AG04450 (cell line): ENCODE measurements at regions not wholly inside any gene's neighbourhood (a gene's known extent, or its start where the extent isn't known, plus 50 kb on each side); places are given as distances from the start of the nearest gene placed in this dataset.
"Not testable (repeated sequence)": the region's sequence is repeated elsewhere in the genome, so short reads cannot be mapped to it uniquely, and the experiment has no call there.

Source experiments
- CTCF ChIA-PET: fragments of 300-600, 350-600 bp; formaldehyde crosslinking; extraction: SDS; loops from one replicate; lab custom pipeline; 2022; ENCODE audit warnings: antibody characterized with exemption, inconsistent platforms; lab: Charles Lee
- POLR2A ChIA-PET: fragments of 350-600 bp; formaldehyde crosslinking; extraction: SDS; loops from one replicate; lab custom pipeline; 2021; ENCODE audit warnings: antibody characterized with exemption, inconsistent platforms; lab: Yijun Ruan, JAX
- DNase-seq: peaks from one replicate; pipeline ENCODE4 v3.0.0-alpha.2; 2011; ENCODE audit warnings: low read depth, low spot score
- H3K27ac ChIP-seq: one replicate; pipeline ENCODE4 v1.5.1; 2012; ENCODE audit warnings: low read depth, low read length, control low read depth
- H3K27me3 ChIP-seq: one replicate; pipeline ENCODE4 v1.6.0; 2012; ENCODE audit warnings: low read length; ENCODE audit not compliant: control insufficient read depth, insufficient read depth
- H3K4me3 ChIP-seq: 2 replicates; pipeline ENCODE4 v1.5.1; 2011; ENCODE audit warnings: mild to moderate bottlenecking, low read depth, low read length, control low read depth
- H3K9me3 ChIP-seq: 2 replicates; pipeline ENCODE4 v1.5.1; 2012; ENCODE audit warnings: low read length; ENCODE audit not compliant: control insufficient read depth, insufficient read depth
- CTCF ChIP-seq: IDR thresholded peaks from 2 replicates; pipeline ENCODE4 v1.5.1; 2011; ENCODE audit warnings: low read depth, low read length, control low read depth, inconsistent platforms

DNA sequence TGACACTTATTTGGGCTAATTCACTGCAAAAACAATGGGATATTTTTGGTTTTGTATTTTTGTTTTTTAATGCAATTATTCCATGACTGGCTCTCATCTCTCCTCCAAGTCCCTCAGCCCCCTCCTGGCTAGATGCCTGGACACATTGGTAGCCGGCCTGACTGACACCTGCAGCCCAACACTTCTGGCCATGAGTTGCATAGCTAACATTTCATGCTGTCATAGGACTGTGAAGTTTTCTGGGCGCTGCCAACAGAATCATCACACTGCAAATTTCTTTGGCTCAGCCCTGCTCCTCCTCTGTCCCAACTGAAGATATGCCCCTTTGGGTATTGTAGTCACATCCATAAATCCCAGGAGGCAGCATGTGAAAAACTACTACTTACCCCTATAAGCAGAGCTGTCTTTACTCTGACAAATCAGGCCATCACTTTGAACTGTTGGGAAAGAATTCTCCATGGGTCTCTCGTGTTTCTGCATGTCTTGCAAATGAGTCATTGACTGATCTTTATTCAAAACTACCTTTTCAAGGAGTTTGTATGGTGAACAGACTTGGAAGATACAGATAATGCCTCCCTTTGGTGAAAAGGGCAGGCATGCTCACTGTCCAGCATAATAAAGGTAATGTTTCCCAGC, 126.7 kb upstream of the LGR5 start:
- POLR2A ChIA-PET, result no interaction called here
- Histone ChIP-seq H3K9me3 (no peaks in the 10 kb centered on the region), H3K27me3 (no peaks in the 10 kb centered on the region), H3K4me3 (no peak overlapping the region), H3K27ac (no peak overlapping the region)
- CTCF ChIA-PET, result no interaction called here
- TF ChIP-seq CTCF, result no peak
- DNase-seq, result no peak

- H3K27me3 ChIP-seq, H3K9me3 ChIP-seq, H3K27ac ChIP-seq, CTCF ChIA-PET, H3K4me3 ChIP-seq, DNase-seq, POLR2A ChIA-PET: not testable (repeated sequence)
Observed at GRCh38 chr12:71311611-71312010, 128.0 kb upstream of the LGR5 start.

- Histone ChIP-seq H3K9me3 (no peaks in the 10 kb centered on the region), H3K27me3 (no peaks in the 10 kb centered on the region), H3K27ac (no peak overlapping the region), H3K4me3 (no peak overlapping the region)
- no peak for DNase-seq
- ChIA-PET POLR2A (no interaction called here), CTCF (no interaction called here)
- no peak for TF ChIP-seq CTCF
Observed at GRCh38 chr12:71306808-71307207, 132.8 kb upstream of the LGR5 start.

DNA sequence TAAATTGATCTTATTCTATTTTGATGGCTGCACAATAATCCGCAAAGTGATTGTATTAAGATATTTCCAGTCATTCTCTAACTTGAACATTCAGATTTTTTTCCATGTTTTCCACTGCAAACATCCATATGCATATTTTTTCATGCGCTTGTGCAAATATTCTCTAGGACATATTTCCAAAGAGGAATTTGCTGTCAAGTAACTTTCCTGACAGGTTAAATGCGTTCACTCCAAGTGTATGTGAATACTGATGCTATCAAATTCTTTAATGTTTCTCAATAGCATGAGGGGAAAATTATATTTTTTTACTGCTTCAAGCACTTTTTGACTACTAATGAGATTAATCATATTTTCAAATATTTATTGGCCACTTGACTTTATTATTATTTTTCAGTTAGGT, 135.3 kb upstream of the LGR5 start:
- DNase-seq, result no peak
- no peak for TF ChIP-seq CTCF
- ChIA-PET POLR2A (no interaction called here), CTCF (no interaction called here)
- Histone ChIP-seq H3K27me3 (no peaks in the 10 kb centered on the region), H3K4me3 (no peak overlapping the region), H3K27ac (no peak overlapping the region), H3K9me3 (no peaks in the 10 kb centered on the region)

DNA sequence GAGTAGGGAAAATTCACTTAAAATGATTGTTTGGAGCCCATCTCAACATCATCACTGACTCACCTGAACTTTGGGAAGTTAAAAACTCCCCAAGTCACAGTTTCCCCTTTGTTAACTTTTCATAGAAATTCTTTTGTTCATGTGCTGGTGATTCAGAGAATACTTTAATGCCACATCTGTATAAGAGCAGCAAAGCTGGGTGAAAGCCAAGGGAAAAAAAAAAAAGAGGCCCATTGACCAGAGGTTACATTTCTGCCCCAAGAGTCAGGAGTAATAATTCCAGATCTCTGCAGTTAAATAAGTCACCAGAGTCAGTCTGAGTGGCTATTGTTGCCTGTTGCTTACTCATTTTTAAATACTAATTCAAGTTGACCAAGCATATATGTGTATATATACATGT, 136.4 kb upstream of the LGR5 start:
- Histone ChIP-seq H3K27me3 (no peaks in the 10 kb centered on the region), H3K9me3 (no peaks in the 10 kb centered on the region), H3K27ac (no peak overlapping the region), H3K4me3 (no peak overlapping the region)
- ChIA-PET POLR2A (no interaction called here), CTCF (no interaction called here)
- no peak for TF ChIP-seq CTCF
- DNase-seq, result no peak
